Right atrium auricular region (tissue), 2 donors: ENCODE measurements at regions not wholly inside any gene's neighbourhood (a gene's known extent, or its start where the extent isn't known, plus 50 kb on each side); places are given as distances from the start of the nearest gene placed in this dataset.

ENCODE experiments used
- DNase-seq: peaks from one replicate; pipeline ENCODE4 v3.0.0-alpha.2; 2019; ENCODE audit warnings: low spot score
- H3K27ac ChIP-seq, 2 donors: fragments of 200-600 bp; sonication (generic); 1 replicate in 1 of 2; 2 replicates in 1 of 2; pipeline ENCODE4 v1.5.1; 2016 to 2019
- H3K27me3 ChIP-seq, 2 donors: fragments of 200-600 bp; sonication (generic); one replicate each; pipeline versions ENCODE4 v1.5.1 to v1.6.0; 2017 to 2019
- H3K36me3 ChIP-seq: fragments of 200-600 bp; sonication (generic); one replicate; pipeline ENCODE4 v1.5.1; 2016
- H3K4me1 ChIP-seq, 2 donors: fragments of 200-600 bp; sonication (generic); one replicate each; pipeline versions ENCODE4 v1.5.1 to v1.6.0; 2017 to 2019
- H3K4me3 ChIP-seq, 2 donors: fragments of 200-600 bp; sonication (generic); 1 replicate in 1 of 2; 2 replicates in 1 of 2; pipeline ENCODE4 v1.5.1; 2017 to 2019; ENCODE audit warnings: mild to moderate bottlenecking in 1 of 2, moderate library complexity in 1 of 2
- H3K9me3 ChIP-seq, 2 donors: fragments of 200-600 bp; sonication (generic); one replicate each; pipeline ENCODE4 v1.5.1; 2019
- CTCF ChIP-seq, 2 donors: fragments of 200-600 bp; sonication (generic); IDR thresholded peaks; one replicate each; pipeline ENCODE4 v1.5.1; 2019; ENCODE audit warnings: antibody characterized with exemption in 2 of 2

DNA sequence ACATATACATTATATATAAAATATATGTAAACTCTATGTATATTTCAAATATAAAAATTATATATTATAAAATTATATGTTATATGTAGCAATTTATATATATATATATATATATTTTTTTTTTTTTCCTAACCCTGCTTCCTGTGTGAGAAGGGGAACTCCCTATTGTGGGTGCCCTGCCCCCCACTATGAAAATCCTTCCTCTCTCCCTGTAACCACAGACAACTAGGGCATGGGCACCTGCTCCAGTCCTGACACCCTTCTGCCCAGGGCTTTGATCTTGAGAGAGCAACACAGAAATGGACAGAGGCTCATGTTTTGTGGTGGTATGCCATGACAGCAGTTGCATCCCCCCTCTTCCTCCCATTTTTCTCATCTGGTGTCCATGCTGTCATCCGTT is 148.7 kb upstream of the IL12B start:
- H3K4me3 ChIP-seq, result no peak overlapping the region
- H3K4me1 ChIP-seq, result no peaks in the 10 kb centered on the region
- H3K9me3 ChIP-seq, result peaks cover 0 to 22% of the 10 kb centered on the region in 2 donors
- no peak for TF ChIP-seq CTCF (IDR thresholded peaks at IDR 0.05)
- H3K27ac ChIP-seq, result no peak overlapping the region
- no peaks in the 10 kb centered on the region for H3K36me3 ChIP-seq
- no peaks in the 10 kb centered on the region for H3K27me3 ChIP-seq
- DNase-seq, result no peak

GRCh38 chr5:159480849-159481248 is 150.6 kb upstream of the IL12B start:
- DNase-seq, result no peak
- H3K36me3 ChIP-seq, result no peaks in the 10 kb centered on the region
- no peak for TF ChIP-seq CTCF (IDR thresholded peaks at IDR 0.05)
- H3K4me3 ChIP-seq, result no peak overlapping the region
- no peaks in the 10 kb centered on the region for H3K4me1 ChIP-seq
- H3K27me3 ChIP-seq, result no peaks in the 10 kb centered on the region
- H3K9me3 ChIP-seq, result peaks cover 0 to 3% of the 10 kb centered on the region in 2 donors
- no peak overlapping the region for H3K27ac ChIP-seq

DNA sequence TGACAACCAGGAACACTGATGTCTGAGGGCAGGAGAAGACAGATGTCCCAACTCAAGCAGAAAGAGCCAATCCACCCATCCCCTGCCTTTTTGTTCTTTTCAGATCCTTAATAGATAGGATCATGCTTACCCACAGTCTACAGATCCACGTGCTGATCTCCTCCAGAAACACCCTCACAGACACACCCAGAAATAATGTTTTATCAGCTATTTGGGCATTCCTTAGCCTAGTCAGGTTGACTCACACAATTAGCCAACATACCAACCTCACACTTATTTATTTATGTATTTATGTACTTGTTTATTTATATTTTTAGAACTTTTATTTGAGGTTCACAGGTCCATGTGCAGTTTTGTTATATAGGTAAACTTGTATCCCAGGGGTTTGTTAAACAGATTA is 151.5 kb upstream of the IL12B start:
- no peaks in the 10 kb centered on the region for H3K27me3 ChIP-seq

GRCh38 chr5:159486836-159487235 is 156.5 kb upstream of the IL12B start:
- Histone ChIP-seq H3K27ac (no peak overlapping the region), H3K27me3 (no peaks in the 10 kb centered on the region), H3K4me1 (no peaks in the 10 kb centered on the region), H3K4me3 (no peak overlapping the region), H3K36me3 (no peaks in the 10 kb centered on the region), H3K9me3 (no peaks in the 10 kb centered on the region)
- TF ChIP-seq CTCF (IDR thresholded peaks at IDR 0.05), result no peak
- DNase-seq, result no peak

More for the DNA sequence above, 151.5 kb upstream of the IL12B start:
- H3K36me3 ChIP-seq, result no peaks in the 10 kb centered on the region
- no peaks in the 10 kb centered on the region for H3K4me1 ChIP-seq
- TF ChIP-seq CTCF (IDR thresholded peaks at IDR 0.05), result no peak
- no peak overlapping the region for H3K4me3 ChIP-seq
- no peaks in the 10 kb centered on the region for H3K9me3 ChIP-seq
- DNase-seq, result no peak
- H3K27ac ChIP-seq, result no peak overlapping the region

- no peak for TF ChIP-seq CTCF (IDR thresholded peaks at IDR 0.05)
- H3K27ac ChIP-seq, result no peak overlapping the region
These were observed 158.2 kb upstream of the IL12B start for GRCh38 chr5:159488516-159488915.

DNA sequence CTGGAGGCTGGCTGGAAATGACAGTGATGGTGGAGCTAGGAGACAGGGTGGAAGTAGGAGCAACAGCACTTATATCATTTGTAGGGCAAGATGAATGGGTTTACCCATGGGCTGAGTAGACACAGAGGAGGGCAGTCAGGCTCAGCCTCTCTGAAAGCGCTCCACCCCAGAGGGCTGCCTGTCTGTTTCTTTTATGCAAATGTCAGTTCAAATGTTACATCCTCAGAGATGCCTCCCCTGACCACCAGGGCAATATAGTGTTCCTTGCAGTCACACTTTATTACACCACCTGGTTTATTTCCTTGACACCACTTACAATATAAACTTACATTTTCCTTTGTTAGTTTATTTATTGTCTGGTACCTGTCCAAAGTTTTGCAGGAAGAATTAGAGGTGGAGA is 159.5 kb upstream of the IL12B start:
- no peak for DNase-seq
- no peaks in the 10 kb centered on the region for H3K9me3 ChIP-seq
- no peak for TF ChIP-seq CTCF (IDR thresholded peaks at IDR 0.05)
- no peak overlapping the region for H3K27ac ChIP-seq
- no peaks in the 10 kb centered on the region for H3K27me3 ChIP-seq
- no peaks in the 10 kb centered on the region for H3K36me3 ChIP-seq
- H3K4me1 ChIP-seq, result no peaks in the 10 kb centered on the region
- no peak overlapping the region for H3K4me3 ChIP-seq

More at GRCh38 chr5:159488516-159488915, 158.2 kb upstream of the IL12B start:
- DNase-seq, result no peak
- Histone ChIP-seq H3K27me3 (no peaks in the 10 kb centered on the region), H3K4me3 (no peak overlapping the region), H3K9me3 (no peaks in the 10 kb centered on the region), H3K4me1 (no peaks in the 10 kb centered on the region), H3K36me3 (no peaks in the 10 kb centered on the region)
